IMR-90 (cell line): ENCODE measurements at regions not wholly inside any gene's neighbourhood (a gene's known extent, or its start where the extent isn't known, plus 50 kb on each side); places are given as distances from the start of the nearest gene placed in this dataset.

Experiments used
- ATAC-seq: fragments of 200-7000 bp; cut with Tn5 transposase; 2 replicates; pipeline ENCODE4 v1.9.1; 2020; ENCODE audit warnings: low read depth, mild to moderate bottlenecking, moderate library complexity
- BruUV-seq: library from RNA; stranded (reverse); fragments of 400-500 nt; replicated peaks from 2 replicates; lab custom pipeline; 2021; lab: Mats Ljungman, UMichigan
- CTCF ChIA-PET: fragments of 300-600 bp; formaldehyde crosslinking; extraction: SDS; loops from one replicate; lab custom pipeline; 2021; ENCODE audit warnings: antibody characterized with exemption; lab: Yijun Ruan, JAX
- POLR2A ChIA-PET: fragments of 300-600 bp; sonication (Branson Sonifier 250); formaldehyde crosslinking; loops from one replicate; lab custom pipeline; 2022; ENCODE audit warnings: antibody characterized with exemption; ENCODE audit not compliant: unreplicated experiment; lab: Charles Lee
- DNase-seq: peaks from one replicate; pipeline ENCODE4 v3.0.0; 2013
- H2AFZ ChIP-seq: replicated peaks from 2 replicates; pipeline ENCODE3; 2013; ENCODE audit warnings: low read length, mild to moderate bottlenecking; ENCODE audit not compliant: poor library complexity
- H2AK5ac ChIP-seq: 2 replicates; pipeline ENCODE4 v1.6.1; 2013; ENCODE audit warnings: low read depth, low read length, inconsistent platforms
- H2AK9ac ChIP-seq: replicated peaks from 2 replicates; pipeline ENCODE3; 2013; ENCODE audit warnings: mild to moderate bottlenecking, low read depth, low read length, moderate library complexity; ENCODE audit not compliant: poor library complexity
- H2BK120ac ChIP-seq: 2 replicates; pipeline ENCODE4 v1.6.1; 2013; ENCODE audit warnings: low read depth, low read length, inconsistent platforms
- H2BK15ac ChIP-seq: 3 replicates; pipeline ENCODE4 v1.6.1; 2013; ENCODE audit warnings: low read depth, low read length, inconsistent platforms
- H2BK20ac ChIP-seq: 2 replicates; pipeline ENCODE4 v1.6.1; 2013; ENCODE audit warnings: low read depth, mild to moderate bottlenecking, inconsistent platforms, low read length, moderate library complexity
- H2BK5ac ChIP-seq: 2 replicates; pipeline ENCODE4 v1.6.1; 2013; ENCODE audit warnings: mild to moderate bottlenecking, low read depth, low read length, inconsistent platforms; ENCODE audit not compliant: poor library complexity, severe bottlenecking
- H3K14ac ChIP-seq: replicated peaks from 2 replicates; pipeline ENCODE4 v1.6.1; 2013; ENCODE audit warnings: low read depth, low read length, inconsistent platforms
- H3K18ac ChIP-seq: 2 replicates; pipeline ENCODE4 v1.6.1; 2013; ENCODE audit warnings: low read depth, low read length, control low read depth
- H3K23ac ChIP-seq: 2 replicates; pipeline ENCODE4 v1.6.1; 2013; ENCODE audit warnings: low read depth, low read length, inconsistent platforms
- H3K27ac ChIP-seq: 2 replicates; pipeline ENCODE4 v1.5.1; 2013; ENCODE audit warnings: mild to moderate bottlenecking, control low read depth, low read length; ENCODE audit not compliant: insufficient read depth
- H3K27me3 ChIP-seq: 2 replicates; pipeline ENCODE4 v1.6.1; 2013; ENCODE audit warnings: low read length; ENCODE audit not compliant: control insufficient read depth, insufficient read depth
- H3K36me3 ChIP-seq: 2 replicates; pipeline ENCODE4 v1.6.1; 2013; ENCODE audit warnings: low read length, mixed read lengths; ENCODE audit not compliant: control insufficient read depth, insufficient read depth
- H3K4ac ChIP-seq: 2 replicates; pipeline ENCODE4 v1.6.1; 2013; ENCODE audit warnings: low read depth, low read length, inconsistent platforms
- H3K4me1 ChIP-seq: 2 replicates; pipeline ENCODE4 v1.6.1; 2013; ENCODE audit warnings: low read length, mixed read lengths; ENCODE audit not compliant: control insufficient read depth, insufficient read depth
- H3K4me2 ChIP-seq: 2 replicates; pipeline ENCODE4 v1.6.1; 2013; ENCODE audit warnings: low read depth, mild to moderate bottlenecking, control low read depth, low read length, moderate library complexity
- H3K4me3 ChIP-seq: 2 replicates; pipeline ENCODE4 v1.5.1; 2013; ENCODE audit warnings: low read depth, mild to moderate bottlenecking, control low read depth, low read length, moderate library complexity; ENCODE audit not compliant: insufficient read depth
- H3K56ac ChIP-seq: 2 replicates; pipeline ENCODE4 v1.6.1; 2013; ENCODE audit warnings: low read length, inconsistent platforms; ENCODE audit not compliant: insufficient read depth; ENCODE audit errors: extremely low read depth
- H3K79me1 ChIP-seq, 2 experiments: 2 replicates each; pipeline ENCODE4 v1.6.1; 2013; ENCODE audit warnings: low read length in 2 of 2, inconsistent platforms in 1 of 2, low read depth in 1 of 2
- H3K9ac ChIP-seq: 2 replicates; pipeline ENCODE4 v1.6.1; 2013; ENCODE audit warnings: low read depth, low read length, control low read depth
- H3K9me1 ChIP-seq: 2 replicates; pipeline ENCODE4 v1.6.1; 2013; ENCODE audit warnings: low read length, inconsistent platforms; ENCODE audit not compliant: insufficient read depth
- H3K9me3 ChIP-seq: 2 replicates; pipeline ENCODE4 v1.6.1; 2013; ENCODE audit warnings: low read length; ENCODE audit not compliant: control insufficient read depth, insufficient read depth
- H4K20me1 ChIP-seq: 2 replicates; pipeline ENCODE4 v1.6.1; 2013; ENCODE audit warnings: low read length, inconsistent platforms; ENCODE audit not compliant: insufficient read depth
- H4K5ac ChIP-seq: 2 replicates; pipeline ENCODE4 v1.6.1; 2013; ENCODE audit warnings: mild to moderate bottlenecking, low read depth, low read length, control low read depth
- H4K8ac ChIP-seq, 2 experiments: 2 replicates each; pipeline ENCODE4 v1.6.1; 2013; ENCODE audit warnings: low read depth in 2 of 2, low read length in 2 of 2, control low read depth in 1 of 2, inconsistent platforms in 1 of 2
- H4K91ac ChIP-seq: 2 replicates; pipeline ENCODE4 v1.6.1; 2013; ENCODE audit warnings: low read depth, low read length, inconsistent platforms; ENCODE audit not compliant: insufficient read depth
- BHLHE40 ChIP-seq: fragments of 150-350 bp; IDR thresholded peaks from 2 replicates; pipeline ENCODE4 v1.6.1; 2016; ENCODE audit warnings: mild to moderate bottlenecking, low read depth, low read length
- CHD1 ChIP-seq: IDR thresholded peaks from 2 replicates; pipeline ENCODE4 v1.6.1; 2012; ENCODE audit warnings: low read depth, low read length, improper control_type of control experiment
- CTCF ChIP-seq: conservative IDR thresholded peaks from 2 replicates; pipeline ENCODE4 v1.5.1; 2012; ENCODE audit warnings: mild to moderate bottlenecking, low read depth, low read length, improper control_type of control experiment
- MAFK ChIP-seq: IDR thresholded peaks from 2 replicates; pipeline ENCODE4 v1.6.1; 2012; ENCODE audit warnings: low read depth, low read length, improper control_type of control experiment
- POLR2A ChIP-seq: IDR thresholded peaks from 2 replicates; pipeline ENCODE4 v1.6.1; 2012; ENCODE audit warnings: mild to moderate bottlenecking, low read depth, low read length
- RAD21 ChIP-seq: IDR thresholded peaks from 2 replicates; pipeline ENCODE4 v1.6.1; 2012; ENCODE audit warnings: low read length, improper control_type of control experiment
- RFX5 ChIP-seq: IDR thresholded peaks from 2 replicates; pipeline ENCODE4 v1.8.0; 2012; ENCODE audit warnings: low read depth, mild to moderate bottlenecking, low read length, moderate library complexity
- SMC3 ChIP-seq: fragments of 150-350 bp; IDR thresholded peaks from 2 replicates; pipeline ENCODE4 v1.6.1; 2016; ENCODE audit warnings: low read depth, mild to moderate bottlenecking, antibody characterized with exemption, low read length, moderate library complexity
- WGBS, 2 experiments: methylation state at CpG; one replicate each; pipeline versions ENCODE4 v1.1.5 to v1.1.7; 2013; ENCODE audit warnings: missing lambda C conversion rate in 2 of 2; ENCODE audit not compliant: insufficient read length in 1 of 2; ENCODE audit errors: extremely low coverage in 2 of 2; 5-methylcytosine and 5-hydroxymethylcytosine counted together
- dilution Hi-C: fragments of 300-500 bp; cut with HindIII; formaldehyde crosslinking; loops from one replicate; pipeline ENCODE4 v1.14.3; 2018; ENCODE audit warnings: low sequenced_read_pairs; ENCODE audit not compliant: unreplicated experiment
- in situ Hi-C: fragments of 300-500 bp; cut with MboI; formaldehyde crosslinking; loops from 3 replicates; pipeline ENCODE4 v1.14.3; 2019; ENCODE audit warnings: low sequenced_read_pairs, inconsistent platforms, mixed read lengths
- intact Hi-C: fragments of 100-400 bp; cut with micrococcal nuclease; formaldehyde crosslinking; loops from 2 replicates; pipeline ENCODE4 v1.10.0; 2022

GRCh38 chr2:8231902-8232301, 450.0 kb upstream of the ID2 start:
- H3K4me2 ChIP-seq = no peak overlapping the region
- H3K4me3 ChIP-seq = no peak overlapping the region
- H3K14ac ChIP-seq = no peak overlapping the region
- H3K36me3 ChIP-seq = no peaks in the 10 kb centered on the region
- H3K27ac ChIP-seq = no peak overlapping the region
- TF ChIP-seq MAFK (no peak), POLR2A (no peak), RAD21 (no peak), RFX5 (no peak), CHD1 (no peak), CTCF (no peak), BHLHE40 (no peak), SMC3 (no peak)
- no peak overlapping the region for H3K23ac ChIP-seq
- WGBS, 2 experiments = no CpG with 5 or more reads among the region's 3 CpGs
- no peak overlapping the region for H4K5ac ChIP-seq
- peaks cover 1% of the 10 kb centered on the region; the same call in 1 of the 2 replicates for H3K27me3 ChIP-seq
- no peaks in the 10 kb centered on the region for H3K79me1 ChIP-seq
- ChIA-PET POLR2A (no interaction called here), CTCF (no interaction called here)
- no peak overlapping the region for H2BK5ac ChIP-seq
- H2AK9ac ChIP-seq = no peak overlapping the region
- intact Hi-C loops (no loop called here), dilution Hi-C loops (no loop called here), in situ Hi-C loops (no loop called here)
- H4K8ac ChIP-seq = no peak overlapping the region
- H3K9me3 ChIP-seq = no peaks in the 10 kb centered on the region
- no peak overlapping the region for H2AFZ ChIP-seq
- DNase-seq = no peak
- peaks cover 3% of the 10 kb centered on the region; the same call in 1 of the 2 replicates for H3K4me1 ChIP-seq
- no peak overlapping the region for H2AK5ac ChIP-seq
- H3K4ac ChIP-seq = no peak overlapping the region
- H2BK120ac ChIP-seq = no peak overlapping the region
- H2BK15ac ChIP-seq = no peak overlapping the region
- ATAC-seq = no peak
- no peak overlapping the region for H3K18ac ChIP-seq
- no peaks in the 10 kb centered on the region for H4K20me1 ChIP-seq
- no peak overlapping the region for H4K91ac ChIP-seq
- no peak overlapping the region for H3K56ac ChIP-seq
- H3K9me1 ChIP-seq = no peaks in the 10 kb centered on the region
- BruUV-seq = no TSS peak
- H3K9ac ChIP-seq = no peak overlapping the region
- H2BK20ac ChIP-seq = no peak overlapping the region
